Ishikawa (cell line): ENCODE measurements at regions not wholly inside any gene's neighbourhood (a gene's known extent, or its start where the extent isn't known, plus 50 kb on each side); places are given as distances from the start of the nearest gene placed in this dataset.

Source experiments
- CEBPB ChIP-seq: IDR thresholded peaks from 2 replicates; pipeline ENCODE4 v1.6.1; 2012
- CREB1 ChIP-seq: IDR thresholded peaks from 2 replicates; pipeline ENCODE4 v1.6.1; 2012; ENCODE audit warnings: low read depth
- EP300 ChIP-seq: IDR thresholded peaks from 2 replicates; pipeline ENCODE4 v1.6.1; 2012; ENCODE audit warnings: borderline replicate concordance
- RAD21 ChIP-seq: IDR thresholded peaks from 2 replicates; pipeline ENCODE4 v1.6.1; 2012; ENCODE audit warnings: low read depth
- TAF1 ChIP-seq: IDR thresholded peaks from 2 replicates; pipeline ENCODE4 v1.6.1; 2012; ENCODE audit warnings: low read depth, mild to moderate bottlenecking
- TEAD4 ChIP-seq: IDR thresholded peaks from 2 replicates; pipeline ENCODE4 v1.6.1; 2012
- YY1 ChIP-seq: IDR thresholded peaks from 2 replicates; pipeline ENCODE4 v1.6.1; 2012; ENCODE audit warnings: low read depth
- ZBTB7A ChIP-seq: IDR thresholded peaks from 2 replicates; pipeline ENCODE4 v1.6.1; 2012; ENCODE audit warnings: low read depth
- TF ChIP-seq, protein P1 (sequence below): IDR thresholded peaks from 2 replicates; pipeline ENCODE4 v1.6.1; 2012; ENCODE audit warnings: low read depth, mild to moderate bottlenecking
- TF ChIP-seq, protein P2 (sequence below): IDR thresholded peaks from 2 replicates; pipeline ENCODE4 v1.6.1; 2012
- TF ChIP-seq, protein P3 (sequence below): IDR thresholded peaks from 2 replicates; pipeline ENCODE4 v1.6.1; 2012

DNA sequence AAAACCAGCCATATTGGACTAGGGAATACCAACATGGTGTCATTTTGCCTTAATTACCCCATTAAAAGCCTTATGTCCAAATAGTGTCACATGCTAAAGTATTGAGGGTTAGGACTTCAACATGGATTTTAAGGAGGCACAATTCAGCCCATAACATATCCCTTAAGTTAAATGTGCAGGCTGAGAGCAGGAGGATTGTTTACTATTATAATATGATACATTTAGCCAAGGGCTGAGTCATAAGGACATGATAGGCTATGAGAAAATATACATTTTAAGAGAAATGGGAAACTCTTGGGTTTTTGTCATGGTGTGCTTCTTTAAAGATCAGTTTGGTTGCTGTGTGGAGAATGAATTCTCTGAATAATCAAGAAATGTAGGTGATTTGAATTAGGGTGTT, 136.8 kb downstream of the RDH14 start:
- TF ChIP-seq EP300 (no peak), TAF1 (no peak), CREB1 (no peak), RAD21 (no peak), ZBTB7A (no peak), YY1 (no peak), TEAD4 (no peak), CEBPB (no peak)
- TF ChIP-seq, protein P1, sequence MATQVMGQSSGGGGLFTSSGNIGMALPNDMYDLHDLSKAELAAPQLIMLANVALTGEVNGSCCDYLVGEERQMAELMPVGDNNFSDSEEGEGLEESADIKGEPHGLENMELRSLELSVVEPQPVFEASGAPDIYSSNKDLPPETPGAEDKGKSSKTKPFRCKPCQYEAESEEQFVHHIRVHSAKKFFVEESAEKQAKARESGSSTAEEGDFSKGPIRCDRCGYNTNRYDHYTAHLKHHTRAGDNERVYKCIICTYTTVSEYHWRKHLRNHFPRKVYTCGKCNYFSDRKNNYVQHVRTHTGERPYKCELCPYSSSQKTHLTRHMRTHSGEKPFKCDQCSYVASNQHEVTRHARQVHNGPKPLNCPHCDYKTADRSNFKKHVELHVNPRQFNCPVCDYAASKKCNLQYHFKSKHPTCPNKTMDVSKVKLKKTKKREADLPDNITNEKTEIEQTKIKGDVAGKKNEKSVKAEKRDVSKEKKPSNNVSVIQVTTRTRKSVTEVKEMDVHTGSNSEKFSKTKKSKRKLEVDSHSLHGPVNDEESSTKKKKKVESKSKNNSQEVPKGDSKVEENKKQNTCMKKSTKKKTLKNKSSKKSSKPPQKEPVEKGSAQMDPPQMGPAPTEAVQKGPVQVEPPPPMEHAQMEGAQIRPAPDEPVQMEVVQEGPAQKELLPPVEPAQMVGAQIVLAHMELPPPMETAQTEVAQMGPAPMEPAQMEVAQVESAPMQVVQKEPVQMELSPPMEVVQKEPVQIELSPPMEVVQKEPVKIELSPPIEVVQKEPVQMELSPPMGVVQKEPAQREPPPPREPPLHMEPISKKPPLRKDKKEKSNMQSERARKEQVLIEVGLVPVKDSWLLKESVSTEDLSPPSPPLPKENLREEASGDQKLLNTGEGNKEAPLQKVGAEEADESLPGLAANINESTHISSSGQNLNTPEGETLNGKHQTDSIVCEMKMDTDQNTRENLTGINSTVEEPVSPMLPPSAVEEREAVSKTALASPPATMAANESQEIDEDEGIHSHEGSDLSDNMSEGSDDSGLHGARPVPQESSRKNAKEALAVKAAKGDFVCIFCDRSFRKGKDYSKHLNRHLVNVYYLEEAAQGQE = no peak
- TF ChIP-seq, protein P2, sequence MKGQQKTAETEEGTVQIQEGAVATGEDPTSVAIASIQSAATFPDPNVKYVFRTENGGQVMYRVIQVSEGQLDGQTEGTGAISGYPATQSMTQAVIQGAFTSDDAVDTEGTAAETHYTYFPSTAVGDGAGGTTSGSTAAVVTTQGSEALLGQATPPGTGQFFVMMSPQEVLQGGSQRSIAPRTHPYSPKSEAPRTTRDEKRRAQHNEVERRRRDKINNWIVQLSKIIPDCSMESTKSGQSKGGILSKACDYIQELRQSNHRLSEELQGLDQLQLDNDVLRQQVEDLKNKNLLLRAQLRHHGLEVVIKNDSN = no peak
- TF ChIP-seq, protein P3, sequence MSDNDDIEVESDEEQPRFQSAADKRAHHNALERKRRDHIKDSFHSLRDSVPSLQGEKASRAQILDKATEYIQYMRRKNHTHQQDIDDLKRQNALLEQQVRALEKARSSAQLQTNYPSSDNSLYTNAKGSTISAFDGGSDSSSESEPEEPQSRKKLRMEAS = no peak
